ENCODE measurements at regions not wholly inside any gene's neighbourhood (a gene's known extent, or its start where the extent isn't known, plus 50 kb on each side); places are given as distances from the start of the nearest gene placed in this dataset.

DNA sequence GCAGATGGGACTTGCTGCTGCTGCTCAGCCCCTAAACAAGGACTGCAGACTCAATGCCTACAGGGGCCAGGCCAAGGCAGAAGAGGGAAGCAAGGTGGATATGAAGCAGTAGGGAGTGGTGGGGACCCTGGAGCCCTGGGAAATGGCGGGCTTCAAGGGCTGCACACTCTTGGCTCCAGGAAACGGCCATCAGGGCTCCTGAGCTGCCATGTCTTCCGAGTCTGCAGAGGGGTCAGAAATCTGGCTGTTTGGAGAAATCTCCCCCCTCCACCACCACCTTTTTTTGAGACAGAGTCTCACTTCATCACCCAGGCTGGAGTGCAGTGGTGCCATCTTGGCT is 169.1 kb downstream of the KATNIP start:
- ATAC-seq: no peak

DNA sequence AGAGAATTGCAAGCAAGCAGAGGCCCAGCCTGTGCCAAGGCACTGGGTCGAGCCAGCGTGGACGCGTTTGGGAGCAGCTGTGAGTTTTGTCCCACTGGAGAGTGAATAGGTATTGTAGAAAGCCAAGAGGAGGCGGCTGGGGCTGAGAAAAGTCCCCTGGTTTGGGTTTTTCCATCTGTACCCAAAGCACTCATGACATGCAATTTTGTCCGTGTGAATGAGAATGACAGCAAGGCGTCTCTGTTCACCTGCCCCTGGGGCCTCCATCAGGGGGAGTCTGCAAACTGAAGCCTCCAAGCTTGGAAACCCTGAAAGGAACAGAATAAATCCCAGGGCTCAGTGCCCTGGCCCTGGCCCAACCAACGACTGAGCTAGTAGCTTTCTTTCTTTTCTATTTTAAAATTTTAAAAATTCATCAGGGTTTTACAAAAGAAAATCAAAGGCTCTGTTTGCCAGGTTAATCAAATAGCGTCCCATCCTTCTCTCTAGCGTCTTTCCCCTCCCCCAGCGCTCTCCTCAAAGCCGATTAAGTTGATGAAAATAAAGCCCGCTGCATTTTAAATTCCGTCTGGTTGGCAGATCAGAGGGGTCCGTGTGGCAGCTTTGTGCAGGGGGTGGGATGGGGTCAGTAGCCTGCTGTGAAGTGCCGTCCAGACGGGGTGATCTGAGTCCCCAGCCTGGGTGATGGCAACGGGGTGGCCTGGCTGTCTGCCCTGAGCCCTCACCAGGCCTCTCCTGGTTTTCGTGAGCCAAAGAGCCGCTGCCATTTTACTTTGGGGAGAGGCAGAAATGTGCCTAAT is 171.0 kb downstream of the KATNIP start:
- no peak for ATAC-seq

DNA sequence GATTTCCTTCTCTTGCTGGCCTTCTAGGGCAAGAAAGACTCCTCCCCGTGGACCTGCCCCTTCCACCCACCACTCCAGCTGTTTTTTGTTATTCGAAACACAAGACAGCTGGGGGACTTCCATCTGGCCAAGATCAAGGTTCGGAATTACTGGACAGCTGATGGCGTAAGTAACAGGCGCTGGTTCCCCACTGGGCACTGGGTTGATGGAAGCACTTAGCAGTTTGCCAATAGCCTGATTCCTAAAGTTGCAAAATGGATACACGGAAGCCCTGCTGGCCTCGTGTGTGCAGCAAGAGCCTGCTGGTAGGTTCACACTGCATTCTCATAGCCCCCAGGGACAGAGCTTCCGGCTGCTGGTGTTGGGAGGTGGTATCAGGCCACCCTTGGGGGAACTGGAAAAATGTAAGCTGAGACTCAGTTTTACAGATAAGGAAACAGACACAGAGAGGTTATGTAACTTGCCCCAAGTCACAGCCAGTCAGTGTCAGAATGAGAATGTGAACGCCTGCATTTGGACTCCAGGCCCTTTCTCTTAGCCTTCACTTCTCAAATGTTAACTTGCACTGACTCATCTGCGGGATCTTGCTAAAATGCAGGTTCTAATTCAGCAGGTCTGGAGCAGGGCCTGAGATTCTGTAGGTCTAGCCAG is 171.7 kb downstream of the KATNIP start:
- ATAC-seq: peak; percentile 22

DNA sequence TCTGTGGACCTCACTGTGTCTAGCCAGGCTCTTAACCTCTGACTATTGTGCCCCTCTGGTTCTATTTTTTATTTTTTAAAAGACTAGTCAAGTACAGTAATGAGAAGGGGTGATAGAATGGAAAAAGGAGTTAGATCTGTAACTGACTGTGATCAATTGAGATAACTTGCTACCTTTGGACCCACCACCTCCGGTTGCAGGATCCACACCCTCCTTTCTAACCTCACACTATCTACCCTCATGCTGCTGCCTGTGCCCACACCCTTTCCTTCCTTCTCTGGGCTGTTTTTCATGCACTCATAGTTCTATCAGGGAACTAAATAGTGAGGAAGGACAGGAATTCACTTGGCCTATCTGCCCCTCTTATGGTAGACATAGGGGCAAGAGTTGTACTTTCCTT is 172.3 kb downstream of the KATNIP start:
- ATAC-seq: no peak

DNA sequence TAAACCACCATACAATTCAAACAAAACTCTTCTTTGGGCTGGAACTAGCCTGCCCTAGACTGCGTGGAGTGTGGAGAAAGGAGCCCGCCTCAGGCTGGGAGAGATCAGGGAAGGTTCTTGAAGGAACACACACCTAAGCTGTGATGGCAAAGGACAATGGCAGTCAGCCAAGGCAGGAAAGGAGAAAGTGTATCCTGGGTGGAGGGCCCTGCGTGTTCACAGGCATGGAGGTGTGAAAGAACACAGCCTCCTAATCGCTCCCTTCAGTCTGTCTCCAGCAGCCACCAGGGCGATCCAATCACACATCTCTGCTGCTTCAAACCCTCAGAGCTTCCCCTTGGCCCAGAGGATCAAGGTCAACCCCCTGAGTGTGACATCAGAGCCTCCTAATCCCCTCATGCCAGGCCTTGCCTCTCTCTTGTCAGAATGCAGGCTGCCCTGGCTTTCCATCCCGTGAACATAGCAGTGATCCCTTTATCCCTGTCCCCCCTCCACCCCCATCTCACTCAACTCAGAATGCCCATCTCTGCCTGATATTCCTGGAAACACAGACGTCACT is 173.0 kb downstream of the KATNIP start:
- ATAC-seq: no peak

DNA sequence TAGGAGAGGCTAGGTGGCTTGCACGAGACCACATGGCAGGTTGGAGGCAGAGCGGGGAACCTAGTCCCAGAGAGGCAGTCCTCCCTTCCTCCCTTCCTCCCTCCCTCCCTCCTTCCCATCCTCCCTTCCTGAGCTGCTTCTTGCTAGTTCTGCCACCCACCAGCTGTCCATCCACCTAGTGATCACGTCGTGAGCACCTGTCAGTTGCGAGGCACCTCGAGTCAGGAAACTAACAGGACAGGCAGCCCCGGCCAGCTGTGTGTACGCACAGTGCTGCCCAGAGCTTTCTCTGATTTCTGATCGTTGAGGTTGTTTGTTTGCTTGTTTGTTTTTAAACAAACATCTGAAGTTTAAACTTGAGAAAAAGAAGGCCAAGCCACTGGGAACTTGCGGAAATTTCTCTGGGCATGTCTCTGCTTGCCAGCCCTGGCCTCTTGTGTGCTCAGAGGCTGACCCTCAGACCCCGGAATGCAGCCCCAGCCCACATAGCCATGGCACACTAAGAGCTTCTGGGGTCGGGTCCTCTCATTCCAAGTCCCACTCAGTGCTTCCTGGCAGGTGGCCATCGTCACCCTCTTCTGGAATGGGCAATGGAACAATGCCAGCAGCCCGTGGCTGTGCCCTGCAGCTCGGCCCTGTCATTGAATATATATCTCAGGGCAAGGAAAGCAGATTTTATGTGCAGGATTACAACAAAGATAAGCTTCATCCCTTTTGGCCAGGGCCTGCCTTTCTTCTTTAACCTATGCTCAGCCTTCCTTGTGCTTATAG is 174.0 kb downstream of the KATNIP start:
- no peak for ATAC-seq

DNA sequence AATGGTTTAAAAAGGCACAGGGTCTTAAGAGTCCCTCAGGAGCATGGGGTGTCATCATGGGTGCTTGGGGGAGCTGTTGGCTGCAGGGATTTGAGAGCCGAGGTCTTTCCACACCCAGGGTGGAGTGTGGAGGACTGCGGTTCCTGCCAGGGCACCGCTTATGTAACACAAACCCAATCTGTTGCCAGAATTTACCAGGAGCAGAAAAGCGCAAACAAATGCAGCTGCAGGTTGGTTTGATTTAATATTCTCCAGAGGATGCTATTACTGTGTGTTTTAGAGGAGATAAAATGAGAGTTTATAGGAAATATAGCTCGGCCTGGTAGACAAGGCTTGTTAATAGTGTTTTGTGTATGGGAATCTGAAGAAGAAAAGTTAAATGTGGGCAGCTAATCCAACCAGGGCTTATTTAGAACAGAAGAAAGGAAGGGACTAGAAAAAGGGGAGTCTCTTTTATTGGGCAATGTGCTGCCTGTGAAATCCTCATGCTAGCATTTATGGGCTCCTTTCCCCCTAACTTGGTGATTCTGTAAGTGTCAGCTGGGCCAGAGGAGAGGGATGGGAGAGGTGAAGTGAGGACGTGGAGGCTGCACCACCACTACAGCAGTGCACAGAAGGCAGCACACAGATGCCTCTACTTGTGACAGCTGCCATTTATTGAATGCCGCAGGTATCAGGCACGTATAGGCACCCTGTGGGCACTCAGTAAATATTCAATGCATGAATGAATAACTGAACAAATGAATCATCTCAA is 174.7 kb downstream of the KATNIP start:
- no peak for ATAC-seq

DNA sequence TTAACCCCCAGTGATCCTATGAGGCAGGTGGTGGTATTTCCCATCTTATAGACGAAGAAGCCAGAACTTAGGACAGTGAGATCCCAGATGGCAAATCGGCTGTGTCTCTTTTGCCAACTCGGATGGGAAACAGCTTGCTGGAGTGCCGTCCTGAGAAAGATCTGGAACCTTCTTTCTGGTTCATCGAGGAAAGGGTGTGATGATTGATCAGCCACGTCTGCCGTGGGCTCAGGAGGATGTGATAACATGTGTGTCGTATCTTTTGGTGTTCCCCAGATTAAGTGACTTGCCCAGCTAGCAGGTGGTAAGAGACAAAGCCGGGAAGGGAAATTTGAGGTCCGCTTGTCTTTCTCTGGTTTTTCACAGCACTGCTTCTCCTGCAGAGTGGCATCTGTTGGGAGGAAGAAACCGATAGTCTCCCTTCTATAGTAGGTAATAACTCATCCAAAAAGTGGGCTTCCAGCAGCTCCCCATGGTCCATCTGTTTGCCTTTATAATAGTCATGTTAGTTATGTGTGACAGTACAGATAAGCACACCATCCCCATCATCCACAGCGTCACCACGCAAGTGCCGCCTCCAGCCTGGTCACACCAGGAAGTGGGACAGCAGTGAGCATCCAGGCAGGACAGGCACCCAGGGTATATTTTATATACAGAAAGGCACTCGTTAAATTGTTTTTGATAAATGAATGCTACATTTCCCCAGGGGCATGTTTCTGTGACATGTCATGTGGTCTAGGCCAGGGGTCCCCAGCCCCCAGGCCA is 175.5 kb downstream of the KATNIP start:
- ATAC-seq: no peak

DNA sequence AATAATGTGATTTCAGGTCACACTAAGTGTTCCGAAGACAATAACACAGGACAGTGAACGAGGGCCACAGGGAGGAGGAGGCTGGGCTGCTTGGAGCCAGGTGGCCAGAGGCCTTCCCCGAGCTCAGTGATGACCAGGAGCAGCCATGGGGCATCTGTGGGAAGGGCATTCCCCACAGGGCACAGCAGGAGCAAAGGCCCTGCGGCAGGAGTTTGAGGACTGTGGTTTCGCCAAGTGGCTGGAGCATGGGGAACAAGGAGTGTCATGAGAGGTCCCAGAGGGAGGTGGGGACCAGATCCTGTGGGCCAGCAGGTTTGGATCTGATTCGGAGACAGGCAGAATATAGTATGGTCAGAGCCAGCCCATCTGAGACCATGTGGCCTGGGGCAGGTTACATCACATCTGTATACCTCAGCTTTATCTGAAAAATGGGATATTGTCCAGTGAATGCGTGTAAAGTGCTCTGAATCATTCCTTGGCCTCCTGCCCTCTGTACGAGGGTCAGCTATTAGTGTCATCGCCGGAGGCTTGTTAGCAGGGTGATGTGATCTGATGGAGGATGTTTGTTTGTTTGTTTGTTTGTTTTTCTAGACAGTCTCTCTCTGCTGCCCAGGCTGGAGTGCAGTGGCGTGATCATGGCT is 176.8 kb downstream of the KATNIP start:
- ATAC-seq: no peak

DNA sequence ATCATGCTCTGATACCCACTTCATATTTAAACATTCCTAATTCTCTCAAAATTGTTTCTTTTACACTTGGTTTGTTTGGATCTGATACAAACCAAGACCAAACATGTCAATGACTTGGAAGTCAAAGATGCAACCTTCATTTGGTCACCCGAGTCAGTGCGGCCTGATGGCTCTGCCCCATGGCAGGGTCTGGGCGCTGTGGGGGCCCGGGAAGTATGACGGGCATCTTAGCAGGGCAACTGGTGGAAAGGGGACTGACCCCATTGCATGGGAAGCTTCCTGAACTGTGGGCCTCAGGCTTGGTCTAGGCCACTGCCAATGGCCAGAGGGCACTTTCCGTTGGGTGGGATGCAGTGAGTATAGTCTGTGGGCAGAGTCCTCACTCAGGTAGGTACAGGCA is 178.0 kb downstream of the KATNIP start:
- ATAC-seq: no peak

DNA sequence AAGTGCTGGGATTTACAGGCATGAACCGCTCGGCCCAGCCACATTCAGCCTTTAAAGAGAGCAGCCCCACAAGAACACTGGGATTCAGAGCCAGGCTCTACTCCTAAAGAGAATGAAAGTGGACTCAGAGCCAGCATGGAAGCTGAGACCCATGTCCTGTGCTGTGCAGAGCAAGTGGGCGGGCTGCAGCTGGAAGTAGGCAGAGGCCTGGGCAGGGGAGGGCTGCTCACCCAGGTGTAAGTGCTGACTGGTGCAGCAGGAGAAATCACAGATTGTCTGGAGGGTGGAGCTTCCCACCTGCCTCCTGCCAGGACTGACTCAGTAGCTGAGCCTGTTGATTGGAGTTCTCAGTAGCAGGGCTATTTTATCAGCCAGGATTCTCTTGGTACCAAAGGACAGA is 178.7 kb downstream of the KATNIP start:
- peak; percentile 50 for ATAC-seq

DNA sequence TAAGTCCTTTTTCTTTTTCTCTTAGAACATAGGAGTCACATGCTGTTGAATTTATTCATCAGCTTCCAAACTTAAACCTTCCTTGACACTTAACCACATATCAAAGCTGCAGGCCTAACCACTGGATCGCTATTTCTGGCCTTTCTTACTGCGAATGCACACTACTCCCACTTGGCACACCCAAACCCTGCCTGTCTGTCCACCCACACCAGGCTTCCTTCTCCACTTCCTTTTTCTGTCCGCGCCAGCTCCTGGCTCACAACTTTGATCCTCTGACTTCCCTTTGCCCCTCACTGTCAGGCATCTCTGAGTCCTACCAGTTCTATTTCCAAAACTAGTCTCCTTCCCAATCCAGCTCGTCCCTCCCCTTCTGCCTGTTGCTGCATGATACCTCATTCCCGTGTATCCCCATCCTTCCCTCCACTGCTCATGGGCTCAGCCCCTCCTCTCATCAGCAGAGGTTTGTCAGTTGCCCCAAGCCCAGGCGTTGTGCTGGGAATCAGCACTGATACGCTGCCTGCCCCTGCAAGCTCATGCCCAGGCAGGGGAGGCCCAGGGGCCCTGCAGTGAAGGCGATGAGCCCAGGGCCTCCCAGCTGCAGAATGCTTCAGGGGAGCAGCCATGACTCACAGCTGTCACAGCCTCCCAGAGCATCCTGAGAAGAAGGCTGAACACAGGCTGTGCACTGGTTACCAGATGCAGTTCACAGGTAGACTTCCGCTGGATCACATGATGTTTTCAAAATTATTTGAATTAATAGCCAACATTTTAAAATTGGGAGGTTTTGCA is 179.8 kb downstream of the KATNIP start:
- no peak for ATAC-seq

DNA sequence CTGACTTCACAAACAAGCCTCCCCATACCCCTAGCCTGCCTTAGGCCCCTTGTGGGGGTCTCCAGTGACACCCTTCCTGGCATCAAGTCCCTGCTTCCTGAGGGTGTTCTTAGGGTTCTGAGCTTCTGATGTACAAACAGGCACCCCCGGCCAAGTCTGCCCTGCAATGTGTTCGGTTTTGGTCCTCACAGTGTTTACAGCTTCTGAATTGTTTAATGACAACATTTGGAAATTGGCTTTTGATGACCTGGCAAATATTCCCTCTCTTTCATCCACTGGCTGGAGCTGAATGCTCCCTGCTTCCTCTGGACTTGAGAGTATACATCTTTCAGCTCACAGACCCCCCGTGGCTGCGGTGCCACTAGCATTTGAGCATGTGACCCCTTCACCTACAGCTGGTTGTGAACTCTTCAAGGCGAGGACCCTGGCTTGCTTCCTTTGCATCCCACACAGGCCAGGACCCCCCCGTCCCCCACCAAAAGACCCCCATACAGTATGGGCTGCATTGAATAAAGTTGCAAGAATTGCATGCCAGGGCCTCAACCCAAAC is 180.8 kb downstream of the KATNIP start:
- no peak for ATAC-seq

DNA sequence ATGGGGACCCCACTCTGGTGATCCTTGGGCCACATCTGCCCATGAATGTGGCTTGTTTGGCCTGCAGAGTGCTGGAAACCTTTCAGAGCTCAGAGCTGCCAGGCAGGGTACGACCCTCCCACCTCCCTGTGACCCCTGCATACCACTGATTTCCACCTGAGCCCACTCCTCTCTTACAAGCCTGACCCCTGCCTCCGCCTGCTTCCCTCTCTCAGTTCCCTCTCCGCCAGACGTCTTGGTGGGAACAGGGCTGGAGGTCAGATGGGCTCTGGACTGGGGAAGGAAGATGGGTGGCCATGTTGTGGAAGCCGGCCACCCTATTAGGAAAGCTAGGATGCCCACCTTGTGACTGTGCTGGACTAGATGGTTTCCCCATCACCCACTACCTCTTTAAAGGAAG is 185.1 kb downstream of the KATNIP start:
- no peak for ATAC-seq

DNA sequence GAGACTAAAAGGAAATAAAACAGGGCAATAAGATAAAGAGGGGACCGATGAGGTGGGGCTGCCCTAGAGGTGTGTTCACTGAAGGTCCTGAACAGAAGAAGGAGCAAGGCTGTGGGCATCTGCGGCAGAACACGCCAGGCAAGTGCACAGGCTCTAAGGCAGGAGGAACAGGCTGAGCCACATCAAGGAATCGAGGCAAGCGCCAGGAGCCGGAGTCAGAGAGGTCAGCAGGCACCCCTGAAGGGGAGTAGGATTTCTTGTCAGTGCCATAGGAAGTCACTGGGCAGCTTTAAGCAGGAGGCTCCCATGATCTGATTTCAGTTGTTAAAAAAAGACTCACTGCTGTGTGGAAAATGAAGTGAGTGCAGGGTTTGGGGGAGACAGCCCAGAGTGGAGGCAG is 186.5 kb downstream of the KATNIP start:
- ATAC-seq: no peak

DNA sequence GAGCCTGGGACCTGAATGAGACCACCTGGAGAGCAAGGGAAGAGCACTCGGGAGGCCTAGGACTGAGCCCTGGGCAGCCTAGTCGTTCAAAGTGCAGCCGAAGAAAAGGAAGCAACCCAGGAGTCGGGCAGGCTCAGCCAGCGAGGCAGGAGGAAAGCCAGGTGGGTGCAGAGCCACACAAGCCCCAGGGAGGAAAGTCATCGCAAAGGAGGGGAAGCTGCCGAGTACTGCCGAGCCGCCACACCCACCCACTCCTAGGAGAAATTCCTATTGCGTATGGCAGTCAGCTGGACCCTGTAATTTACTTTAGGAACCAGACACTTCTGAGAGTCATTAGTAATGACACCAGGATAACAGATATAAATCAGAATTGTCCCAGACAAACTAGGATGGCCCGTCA is 187.6 kb downstream of the KATNIP start:
- ATAC-seq: no peak
